ELR (cell line): ENCODE measurements at regions not wholly inside any gene's neighbourhood (a gene's known extent, or its start where the extent isn't known, plus 50 kb on each side); places are given as distances from the start of the nearest gene placed in this dataset.
"Not testable (repeated sequence)": the region's sequence is repeated elsewhere in the genome, so short reads cannot be mapped to it uniquely, and the experiment has no call there.

Source experiments
- DNase-seq: peaks from one replicate; pipeline ENCODE4 v3.0.0-alpha.2; 2015; ENCODE audit warnings: low read depth

DNA sequence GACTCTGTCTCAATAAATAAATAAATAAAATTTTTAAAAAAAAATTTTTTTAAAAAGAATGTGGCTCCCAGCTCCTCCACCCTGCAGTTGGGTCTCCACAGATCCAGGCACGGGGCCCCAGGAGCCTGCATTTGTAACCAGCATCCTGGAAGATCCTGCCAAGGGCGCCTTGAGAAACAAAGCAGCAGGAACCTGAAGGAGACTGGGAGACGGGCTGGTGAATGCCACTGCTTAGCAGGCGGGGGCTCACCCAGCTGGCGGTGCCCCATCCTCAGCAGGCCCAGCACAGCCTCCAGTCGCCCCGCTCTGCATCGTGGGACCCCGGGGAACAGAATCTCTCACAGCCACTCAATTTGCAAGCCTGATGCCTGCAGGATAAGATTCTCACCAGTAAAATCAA, 187.5 kb upstream of the SALL3 start:
- DNase-seq: no peak

DNA sequence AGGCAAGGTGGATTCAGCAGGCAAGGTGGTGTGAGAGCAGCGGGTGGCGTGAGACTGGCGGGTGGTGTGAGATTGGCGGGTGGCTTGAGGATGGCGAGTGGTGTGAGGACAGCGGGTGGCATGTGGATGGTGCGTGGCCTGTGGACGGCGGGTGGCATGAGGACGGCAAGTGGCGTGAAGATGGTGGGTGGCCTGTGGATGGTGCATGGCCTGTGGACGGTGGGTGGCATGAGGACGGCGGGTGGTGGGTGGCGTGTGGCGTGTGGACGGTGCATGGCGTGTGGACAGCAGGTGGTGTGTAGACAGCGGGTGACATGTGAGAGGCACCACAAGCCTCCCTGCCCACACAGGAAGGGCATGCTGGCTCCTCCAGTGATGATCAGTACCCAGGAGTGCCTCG, 186.9 kb upstream of the SALL3 start:
- no peak for DNase-seq

DNA sequence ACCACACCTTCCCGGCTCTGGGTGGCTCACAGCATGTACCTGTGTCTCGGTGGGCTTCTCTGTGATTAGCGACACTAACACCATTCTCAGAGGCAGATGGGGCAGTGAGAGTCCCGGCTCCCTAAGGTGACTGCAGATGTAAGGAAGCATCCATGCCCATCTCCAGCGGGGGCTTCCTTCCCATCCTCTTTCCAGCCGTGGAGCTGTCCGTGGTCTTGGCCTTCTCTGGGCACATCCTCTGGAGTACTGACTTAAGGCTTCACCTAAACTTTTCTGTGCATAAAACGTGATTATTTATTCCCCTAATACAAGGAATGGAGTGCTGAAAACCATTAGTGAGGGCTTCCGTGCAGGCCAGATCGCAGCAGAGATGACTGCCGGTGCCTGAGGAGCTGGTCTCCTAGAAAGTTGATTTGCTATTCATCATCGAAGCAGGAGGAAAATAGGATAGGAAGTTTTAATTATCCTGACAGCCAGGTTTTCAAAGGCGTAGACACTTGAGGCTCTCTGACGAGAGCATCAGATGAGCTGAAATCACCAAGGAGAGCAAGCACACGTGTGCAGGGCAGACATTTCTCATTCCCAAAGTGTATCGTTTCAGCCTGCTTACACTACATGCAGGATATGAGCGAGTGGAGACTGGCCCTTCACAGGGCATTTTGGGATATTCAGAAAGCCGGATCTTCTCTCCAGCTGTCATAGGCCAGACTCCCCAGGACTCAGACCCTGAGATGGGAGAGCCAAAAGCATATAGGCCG, 186.1 kb upstream of the SALL3 start:
- no peak for DNase-seq

DNA sequence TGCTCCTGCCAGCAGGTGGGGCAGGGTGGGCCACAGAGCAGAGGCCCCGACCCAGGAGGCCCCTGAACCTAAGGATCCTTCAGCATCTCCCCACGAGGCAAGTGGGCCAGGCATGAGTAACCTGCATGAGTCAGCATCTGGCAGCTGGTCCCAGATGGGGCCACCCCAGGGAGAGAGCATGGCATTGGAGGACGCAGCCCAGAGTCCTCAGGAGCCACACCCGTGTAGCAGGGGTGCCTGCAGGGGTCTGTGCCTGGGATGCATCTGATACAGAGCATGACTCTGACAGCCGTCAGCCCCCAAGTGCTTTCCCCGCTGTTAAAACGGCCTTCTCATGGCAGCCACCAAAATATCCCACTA, 185.6 kb upstream of the SALL3 start:
- DNase-seq: no peak

DNA sequence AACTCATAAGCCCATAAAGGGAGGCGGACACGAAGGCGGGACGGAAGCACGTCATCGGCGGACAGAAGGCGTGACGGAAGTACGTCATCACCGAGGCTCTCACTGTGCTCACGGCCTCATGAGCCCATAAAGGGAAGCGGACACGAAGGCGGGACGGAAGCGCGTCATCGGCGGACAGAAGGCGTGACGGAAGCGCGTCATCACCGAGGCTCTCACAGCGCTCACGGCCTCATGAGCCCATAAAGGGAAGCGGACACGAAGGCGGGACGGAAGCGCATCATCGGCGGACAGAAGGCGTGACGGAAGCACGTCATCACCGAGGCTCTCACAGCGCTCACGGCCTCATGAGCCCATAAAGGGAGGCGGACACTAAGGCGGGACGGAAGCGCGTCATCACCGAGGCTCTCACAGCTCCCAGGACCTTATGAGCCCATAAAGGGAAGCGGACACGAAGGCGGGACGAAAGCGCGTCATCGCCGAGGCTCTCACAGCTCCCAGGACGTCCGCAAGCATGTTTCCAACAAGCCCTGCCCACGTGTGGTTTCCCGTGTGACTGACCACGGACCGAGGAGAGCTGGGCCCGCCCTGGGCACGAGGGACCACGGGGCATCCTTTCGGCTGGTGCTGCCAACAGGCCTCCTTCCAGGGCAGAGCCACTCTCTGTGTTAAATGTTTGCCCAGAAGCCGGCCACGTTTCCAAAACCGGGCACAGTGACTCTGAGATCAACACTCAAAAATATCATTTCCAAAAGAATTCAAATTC, 182.7 kb upstream of the SALL3 start:
- no peak for DNase-seq

DNA sequence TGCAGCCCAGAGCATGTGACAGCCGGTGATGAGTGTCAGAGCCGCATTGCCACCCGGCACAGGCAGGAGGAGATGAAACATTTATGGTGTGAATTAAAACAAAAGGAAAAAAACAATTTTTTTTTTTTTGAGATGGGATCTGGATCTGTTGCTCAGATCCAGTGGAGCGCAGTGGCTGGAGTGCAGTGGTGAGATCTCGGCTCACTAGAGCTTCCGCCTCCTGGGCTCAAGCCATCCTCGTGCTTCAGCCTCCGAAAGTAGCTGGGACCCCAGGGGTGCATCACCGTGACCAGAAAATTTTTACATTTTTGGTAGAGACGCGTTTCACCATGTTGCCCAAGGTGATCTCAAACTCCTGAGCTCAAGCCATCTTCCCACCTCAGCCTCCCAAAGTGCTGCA, 182.1 kb upstream of the SALL3 start:
- DNase-seq: no peak

DNA sequence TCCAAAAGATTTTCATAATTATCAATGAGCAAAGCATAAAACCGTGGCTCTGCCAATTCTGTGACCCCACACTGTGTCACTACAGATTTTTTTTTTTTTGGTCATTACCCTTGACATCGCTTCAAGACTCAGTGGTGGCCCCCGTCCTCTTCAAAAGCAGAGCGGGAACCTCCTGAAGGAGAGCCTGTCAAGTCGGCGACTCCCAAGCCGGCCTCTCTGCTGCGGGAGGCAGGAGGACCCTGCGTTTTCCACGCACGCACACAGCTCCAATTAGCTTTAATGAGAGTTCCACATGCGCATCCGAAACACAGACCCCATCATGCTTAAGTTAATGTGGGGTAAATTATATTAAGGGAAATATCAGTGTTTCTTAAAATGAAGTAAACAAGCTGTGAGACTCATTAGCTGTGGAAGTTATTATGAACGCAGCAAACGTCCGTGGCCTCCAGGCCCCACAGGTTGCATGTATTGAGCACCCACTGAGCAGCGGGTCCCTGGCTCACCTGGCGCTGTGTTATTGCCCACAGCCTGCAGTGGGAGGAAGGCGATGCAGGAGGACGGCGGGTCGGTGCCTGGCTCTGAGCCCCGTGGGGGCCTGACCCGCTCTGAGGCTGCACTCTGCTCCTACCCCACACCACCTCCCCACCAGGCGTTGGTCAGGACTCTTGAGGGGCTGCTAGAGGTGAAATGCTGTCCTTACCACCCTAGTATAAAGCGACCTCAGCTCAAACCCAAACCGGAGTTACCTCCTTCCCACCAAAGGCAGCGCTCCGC, 181.0 kb upstream of the SALL3 start:
- DNase-seq: no peak

DNA sequence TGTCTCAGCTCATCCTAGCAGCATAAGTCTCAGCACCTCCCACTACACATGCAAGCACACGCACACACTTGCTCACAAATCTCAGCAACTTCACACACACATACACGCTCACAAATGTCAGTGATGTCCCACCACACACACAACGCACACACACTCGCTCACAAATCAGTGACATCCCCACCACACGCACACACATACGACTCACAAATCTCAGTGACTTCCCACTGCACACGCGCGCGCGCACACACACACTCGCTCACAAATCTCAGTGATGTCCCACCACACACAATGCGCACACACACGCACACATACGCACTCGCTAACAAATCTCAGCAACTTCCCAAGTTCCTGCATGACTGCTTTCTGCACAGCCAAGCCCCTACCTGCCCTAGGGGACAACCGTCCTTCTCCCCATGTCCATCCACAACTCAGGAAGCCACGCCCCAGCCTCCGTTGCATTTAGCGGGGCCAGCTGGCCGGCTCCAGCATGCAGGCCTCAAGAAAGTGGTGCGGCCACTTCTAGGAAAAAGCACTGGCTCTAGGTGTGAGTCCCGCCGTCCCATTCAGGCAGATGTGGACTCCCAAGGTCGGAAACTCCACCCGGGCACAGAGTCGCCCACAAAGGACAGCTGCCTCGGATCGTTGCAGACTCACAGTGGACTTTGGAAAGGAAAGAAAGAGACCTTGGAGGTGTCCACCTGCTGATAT, 180.1 kb upstream of the SALL3 start:
- DNase-seq: no peak

DNA sequence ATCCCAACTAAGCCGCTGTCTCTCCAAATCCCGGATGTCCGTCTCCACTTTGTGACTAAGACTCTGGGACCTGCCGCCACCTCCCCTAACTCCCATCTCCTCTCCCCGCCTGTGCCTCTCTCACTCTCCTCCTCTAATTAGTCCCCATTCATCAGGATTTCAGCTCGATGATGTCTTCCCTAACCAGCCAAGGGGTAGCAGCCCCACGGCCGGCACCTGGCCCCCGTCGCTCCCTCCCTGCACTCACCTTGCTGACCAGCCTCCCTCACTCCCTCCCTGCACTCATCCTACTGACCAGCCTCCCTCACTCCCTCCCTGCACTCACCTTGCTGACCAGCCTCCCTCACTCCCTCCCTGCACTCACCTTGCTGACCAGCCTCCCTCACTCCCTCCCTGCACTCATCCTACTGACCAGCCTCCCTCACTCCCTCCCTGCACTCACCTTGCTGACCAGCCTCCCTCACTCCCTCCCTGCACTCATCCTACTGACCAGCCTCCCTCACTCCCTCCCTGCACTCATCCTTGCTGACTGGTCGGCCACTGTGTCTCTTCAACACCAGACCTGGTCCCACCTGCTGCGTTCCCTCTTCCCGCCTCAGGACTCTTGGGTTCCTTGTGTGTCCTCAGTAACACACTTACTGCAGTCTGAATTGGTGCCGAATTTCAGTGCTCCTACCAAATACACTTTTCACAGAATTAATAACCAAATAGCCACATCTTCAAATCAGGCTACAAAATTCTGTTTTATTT, 179.3 kb upstream of the SALL3 start:
- DNase-seq: not testable (repeated sequence)

DNA sequence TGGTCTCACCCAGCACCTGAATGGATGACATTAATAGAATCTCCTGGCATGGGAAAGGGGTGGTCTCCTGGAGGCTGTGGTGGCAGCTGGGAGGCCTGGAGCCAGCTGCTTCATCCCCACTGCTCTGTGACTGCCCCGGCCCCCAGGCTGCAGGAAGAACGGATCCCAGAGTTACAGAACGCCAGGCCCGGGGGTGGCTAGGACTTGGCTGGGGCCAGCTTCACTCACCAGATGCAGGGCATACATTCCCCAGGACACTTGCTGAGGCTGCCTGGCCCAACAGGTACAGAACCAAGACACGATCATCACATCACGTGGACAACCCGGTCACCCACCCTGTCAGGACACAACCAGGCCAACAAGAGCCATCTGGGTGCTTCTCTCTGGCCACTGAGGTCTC, 178.6 kb upstream of the SALL3 start:
- no peak for DNase-seq

DNA sequence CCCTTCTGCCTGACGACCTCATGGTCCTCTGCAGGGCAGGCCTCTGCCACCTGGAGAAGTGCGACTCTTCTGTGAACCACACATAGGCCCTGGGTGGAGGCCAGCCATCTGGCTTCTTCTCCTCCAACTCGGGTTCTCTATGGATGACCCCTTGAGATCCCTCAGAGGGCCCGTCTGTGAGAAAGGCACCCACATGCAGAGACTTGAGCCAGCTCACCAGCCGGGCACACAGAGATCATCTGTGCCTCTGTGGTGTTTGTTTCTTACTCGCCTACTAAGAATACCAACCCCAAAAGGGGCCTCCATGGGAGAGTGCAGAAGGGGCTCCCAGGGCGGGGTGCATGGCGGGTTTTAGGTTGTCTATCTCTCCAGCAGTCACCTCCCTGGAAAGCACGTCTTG, 176.5 kb upstream of the SALL3 start:
- DNase-seq: no peak

DNA sequence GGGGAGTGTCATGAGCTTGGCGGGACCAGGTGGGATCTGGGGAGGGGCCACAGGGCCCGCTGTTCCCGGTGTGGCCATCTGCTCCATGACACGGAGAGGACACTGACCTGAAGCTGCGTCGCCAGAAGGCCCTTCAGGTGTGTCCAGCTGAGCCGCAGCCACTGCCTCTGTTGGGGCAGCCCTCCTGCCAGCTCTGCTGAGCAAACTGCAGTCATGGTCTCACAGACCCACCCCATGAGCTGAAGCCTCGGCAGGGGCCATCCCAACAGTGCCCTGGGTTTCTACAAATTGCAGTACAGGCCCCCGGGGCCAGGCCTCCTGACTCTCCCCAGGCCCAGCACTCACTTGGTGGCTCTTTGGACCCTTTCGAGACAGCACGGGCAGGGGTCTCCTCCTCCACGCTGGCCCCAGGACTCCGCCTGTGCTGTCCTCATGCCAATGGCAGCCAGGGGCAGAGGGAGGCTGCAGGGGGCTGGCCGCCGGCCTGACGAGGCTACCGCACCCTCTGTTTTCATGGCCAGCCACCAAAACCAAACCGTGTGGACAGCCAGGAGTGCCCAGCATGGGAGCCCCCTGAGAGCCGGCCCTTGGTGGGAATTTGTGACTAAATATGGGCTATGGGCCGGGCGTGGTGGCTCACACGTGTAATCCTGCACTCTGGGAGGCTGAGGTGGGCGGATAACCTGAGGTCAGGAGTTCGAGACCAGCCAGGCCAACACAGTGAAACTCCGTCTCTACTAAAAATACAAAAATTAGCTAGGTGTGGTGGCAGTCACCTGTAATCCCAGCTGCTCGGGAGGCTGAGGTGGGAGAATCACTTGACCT, 175.2 kb upstream of the SALL3 start:
- no peak for DNase-seq

DNA sequence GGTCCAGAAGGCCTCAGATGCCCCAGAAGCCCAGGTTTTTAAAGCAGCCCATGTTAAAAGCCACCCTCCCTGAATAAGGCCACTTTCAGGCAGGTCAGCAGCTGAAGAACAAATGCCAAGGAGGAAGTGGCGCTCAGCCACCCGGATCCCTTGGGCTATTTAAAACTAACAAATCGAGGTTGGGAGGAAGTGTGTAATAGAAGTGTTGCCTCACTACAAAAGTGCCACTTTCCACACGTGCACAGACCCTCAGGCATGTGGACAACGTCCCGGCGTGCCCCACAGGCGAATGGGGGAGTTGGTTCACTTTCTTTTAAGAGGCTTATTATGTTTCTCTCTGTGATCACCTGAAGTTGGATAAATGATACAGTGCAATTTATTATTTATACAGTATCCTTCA, 173.8 kb upstream of the SALL3 start:
- no peak for DNase-seq

DNA sequence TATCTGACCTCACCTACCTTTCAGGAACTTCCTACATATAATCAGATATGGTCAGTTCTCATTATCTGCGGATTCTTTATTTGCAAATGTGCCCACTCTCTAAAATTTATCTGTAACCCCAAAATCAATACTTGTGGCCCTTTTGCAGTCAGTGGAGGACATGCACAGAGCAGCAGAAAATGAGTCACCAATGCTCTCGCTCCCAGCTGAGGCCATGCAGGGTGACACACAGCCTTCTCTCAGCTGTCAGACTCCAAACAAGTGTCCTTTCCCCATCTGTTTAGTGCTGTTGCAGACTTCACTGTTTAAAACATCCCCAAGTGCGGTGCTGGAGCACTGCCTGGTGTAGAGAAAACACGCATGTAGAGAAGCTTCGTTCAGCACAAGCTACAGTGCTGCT, 171.9 kb upstream of the SALL3 start:
- DNase-seq: no peak

DNA sequence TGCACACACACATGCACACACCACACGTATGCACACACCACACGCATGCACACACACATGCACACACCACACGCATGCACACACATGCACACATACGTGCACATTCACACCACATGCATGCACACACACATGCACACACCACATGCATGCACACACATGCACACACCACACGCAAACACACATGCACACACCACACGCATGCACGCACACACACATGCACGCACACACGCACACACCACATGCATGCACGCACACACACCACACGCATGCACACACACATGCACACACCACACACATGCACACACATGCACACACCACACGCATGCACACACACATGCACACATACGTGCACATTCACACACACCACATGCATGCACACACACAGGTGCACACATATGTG, 169.8 kb upstream of the SALL3 start:
- DNase-seq: no peak

DNA sequence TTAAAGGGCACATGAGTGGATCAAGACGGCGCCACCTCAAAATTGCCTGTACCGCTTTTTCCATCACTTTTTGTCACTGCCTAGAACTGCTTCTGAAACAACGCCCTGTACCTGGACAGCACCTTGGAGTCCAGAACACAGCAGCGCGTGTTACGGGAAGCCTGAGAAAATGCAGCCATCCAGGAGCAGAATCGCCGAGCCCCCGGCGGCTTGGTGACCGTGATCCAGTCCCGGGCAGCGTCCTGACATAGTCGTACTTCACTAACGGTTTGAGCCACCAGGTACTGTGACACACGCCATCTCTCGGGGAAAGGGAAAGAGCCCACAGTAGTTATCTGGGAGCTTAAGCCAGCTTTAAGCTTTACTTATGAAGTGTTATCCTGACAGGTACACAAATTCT, 168.9 kb upstream of the SALL3 start:
- DNase-seq: no peak

DNA sequence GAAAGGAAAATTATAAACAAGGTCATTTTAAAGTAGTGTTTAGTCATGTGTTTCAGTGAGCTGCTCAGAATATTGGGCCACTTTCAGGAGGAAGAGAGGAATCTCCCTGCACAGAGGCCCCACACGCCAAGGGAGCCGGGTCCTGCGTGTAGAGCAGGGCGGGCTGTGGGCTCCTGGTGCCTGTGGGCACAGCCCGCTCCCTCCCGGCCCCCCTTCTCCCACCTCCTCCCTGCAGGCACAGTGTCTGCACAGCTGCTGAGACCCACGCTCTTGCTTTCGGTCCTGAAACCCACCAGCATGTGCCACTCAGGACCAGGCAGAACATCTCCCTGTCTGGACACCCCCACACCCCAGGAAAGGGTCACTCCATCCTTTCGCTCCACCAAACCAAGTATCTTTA, 167.6 kb upstream of the SALL3 start:
- DNase-seq: no peak

DNA sequence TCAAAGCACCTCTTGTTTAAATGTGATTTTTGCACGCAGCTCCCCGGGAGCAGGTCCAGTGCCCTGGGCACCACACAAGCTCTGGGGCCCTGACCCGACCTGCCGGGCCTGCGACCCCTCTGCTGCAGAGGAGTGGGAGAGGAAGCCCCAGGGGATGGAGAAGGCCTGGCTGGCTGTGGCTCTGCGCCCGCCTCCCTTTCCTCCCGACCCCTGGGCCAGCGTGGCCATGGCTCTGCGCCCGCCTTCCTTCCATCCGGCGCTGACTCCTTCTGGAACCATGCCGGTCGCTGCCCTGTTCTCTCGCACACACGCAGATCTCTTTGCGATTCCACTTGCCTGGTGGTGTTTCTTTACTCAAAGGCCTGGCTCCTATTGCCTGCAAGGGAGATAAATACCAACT, 166.5 kb upstream of the SALL3 start:
- no peak for DNase-seq

DNA sequence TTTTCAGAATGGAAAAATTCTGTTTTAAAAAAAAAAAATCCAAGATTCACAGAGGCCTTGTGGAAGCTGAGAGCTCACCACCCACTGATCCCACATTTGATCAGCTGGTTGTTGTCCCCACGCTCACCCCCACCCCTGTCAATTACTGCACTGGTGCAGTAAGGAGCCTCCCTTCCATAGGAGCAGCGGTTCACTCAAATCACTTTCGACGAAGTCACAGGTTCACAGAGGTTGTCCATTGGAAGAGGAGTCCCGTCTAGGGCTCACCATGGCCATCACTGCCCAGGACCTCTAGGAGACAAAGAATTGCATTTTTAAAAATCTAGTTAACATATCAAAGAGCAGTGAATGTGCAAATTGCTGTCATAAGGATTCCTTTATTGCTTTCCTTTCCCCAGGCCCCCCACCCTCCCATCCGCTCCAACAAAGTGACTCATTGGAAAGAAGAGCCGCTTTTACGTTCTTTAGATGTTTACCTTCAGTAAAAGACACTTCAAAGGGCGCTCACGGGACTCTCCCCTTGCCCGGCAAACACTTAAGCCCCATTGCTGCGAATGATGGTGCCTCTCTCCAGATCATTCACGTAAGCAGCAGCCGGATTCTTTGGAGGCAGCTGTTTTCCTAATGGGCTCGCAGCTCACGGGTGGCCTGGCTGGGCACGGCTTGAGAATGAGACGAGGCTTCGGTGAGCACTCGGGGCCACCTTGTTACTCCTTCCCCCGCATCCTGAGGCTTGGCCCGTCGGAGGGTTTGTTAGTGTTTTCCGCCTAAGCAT, 165.5 kb upstream of the SALL3 start:
- no peak for DNase-seq

DNA sequence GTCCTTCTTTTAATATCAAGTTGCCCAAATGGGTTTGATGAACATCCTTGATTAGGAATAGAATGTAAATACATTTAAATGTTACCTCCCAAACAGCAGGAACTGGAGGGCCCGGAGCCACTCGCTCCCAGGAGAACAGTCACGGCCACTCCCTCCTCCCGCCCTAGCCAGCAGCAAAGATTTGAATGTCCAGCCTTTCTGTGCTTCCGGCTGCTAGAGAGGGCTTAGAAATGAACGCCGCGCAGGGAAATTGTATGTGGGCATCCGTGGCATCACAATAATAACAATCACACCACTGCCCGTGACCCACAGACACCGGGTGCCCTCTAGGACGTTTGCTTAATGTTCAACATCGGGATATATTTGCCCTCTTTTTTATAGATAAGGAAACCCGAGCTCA, 164.9 kb upstream of the SALL3 start:
- DNase-seq: no peak
